ENCODE measurements at regions not wholly inside any gene's neighbourhood (a gene's known extent, or its start where the extent isn't known, plus 50 kb on each side); places are given as distances from the start of the nearest gene placed in this dataset.

DNA sequence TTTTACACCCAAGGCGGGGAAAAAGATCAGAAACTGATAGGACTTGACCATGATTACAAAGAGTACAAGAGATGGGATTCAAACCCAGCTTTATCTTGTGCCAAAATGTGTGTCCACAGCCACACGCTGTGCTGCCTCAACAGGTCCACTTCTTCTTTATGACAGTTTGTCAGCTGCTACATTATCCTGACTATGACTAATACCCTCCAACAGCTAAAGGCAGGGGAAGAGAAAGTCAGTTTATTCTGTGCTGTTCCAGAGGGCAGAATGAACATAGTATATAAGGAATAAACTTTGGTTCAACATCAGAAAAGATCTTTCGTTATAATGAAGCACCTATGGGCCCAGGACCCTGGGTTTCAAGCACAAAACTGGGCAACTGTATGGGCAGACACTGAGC, 668.2 kb upstream of the TENM4 start:
- Histone ChIP-seq H2BK5ac (ENCODE audit: low read depth, low read length, poor library complexity, severe bottlenecking) (no peak overlapping the region), H3K27me3 (ENCODE audit: control insufficient read depth, insufficient read depth, low read length) (no peaks in the 10 kb centered on the region), H3K9ac (ENCODE audit: low read depth, low read length) (no peak overlapping the region), H3K56ac (ENCODE audit: extremely low read depth, insufficient read depth, low read length) (no peak overlapping the region), H3K14ac (replicated peaks; ENCODE audit: low read depth, low read length) (no peak overlapping the region), H3K4ac (ENCODE audit: low read depth, low read length) (no peak overlapping the region), H4K91ac (ENCODE audit: insufficient read depth, low read depth, low read length) (no peak overlapping the region), H3K9me1 (ENCODE audit: insufficient read depth, low read length) (0 out of 2 replicates have a peak, but pooled peaks cover 5% of the 10 kb centered on the region), H3K9me3 (ENCODE audit: control insufficient read depth, insufficient read depth, low read length) (no peaks in the 10 kb centered on the region), H3K4me2 (ENCODE audit: low read depth, low read length) (no peak overlapping the region), H3K36me3 (ENCODE audit: control insufficient read depth, insufficient read depth, low read length) (no peaks in the 10 kb centered on the region), H2AFZ (replicated peaks; ENCODE audit: low read length, poor library complexity) (no peak overlapping the region), H3K4me1 (ENCODE audit: control insufficient read depth, insufficient read depth, low read length) (peaks cover 2% of the 10 kb centered on the region; the same call in 1 of the 2 replicates), H3K79me1 (ENCODE audit: low read depth in 1 of 2, low read length in 2 of 2) (no peaks in the 10 kb centered on the region), H2AK9ac (replicated peaks; ENCODE audit: low read depth, low read length, poor library complexity) (no peak overlapping the region), H2BK120ac (ENCODE audit: low read depth, low read length) (0 out of 2 replicates have a peak overlapping the region, but pooled peaks have one; percentile 35), H3K4me3 (ENCODE audit: insufficient read depth, low read depth, low read length) (no peak overlapping the region), H4K5ac (ENCODE audit: low read depth, low read length) (no peak overlapping the region), H2BK20ac (ENCODE audit: low read depth, low read length) (0 out of 2 replicates have a peak overlapping the region, but pooled peaks have one; percentile 53), H3K18ac (ENCODE audit: low read depth, low read length) (no peak overlapping the region), H4K8ac (ENCODE audit: low read depth in 2 of 2, low read length in 2 of 2) (no peak overlapping the region), H2AK5ac (ENCODE audit: low read depth, low read length) (no peak overlapping the region), H2BK15ac (ENCODE audit: low read depth, low read length) (no peak overlapping the region), H4K20me1 (ENCODE audit: insufficient read depth, low read length) (no peaks in the 10 kb centered on the region), H3K27ac (ENCODE audit: insufficient read depth, low read length) (no peak overlapping the region), H3K23ac (ENCODE audit: low read depth, low read length) (no peak overlapping the region)
- TF ChIP-seq NFE2L2 (IDR thresholded peaks at IDR 0.05; ENCODE audit: low read depth, low read length) (no peak), CHD1 (IDR thresholded peaks at IDR 0.05; ENCODE audit: low read depth, low read length) (no peak), RCOR1 (IDR thresholded peaks at IDR 0.05; ENCODE audit: insufficient replicate concordance, low read length) (no peak), MAZ (IDR thresholded peaks at IDR 0.05; ENCODE audit: borderline replicate concordance, low read depth, low read length) (no peak), SMC3 (IDR thresholded peaks at IDR 0.05; ENCODE audit: low read depth, low read length) (no peak), CEBPB (IDR thresholded peaks at IDR 0.05; ENCODE audit: low read depth, low read length) (no peak), MAFK (IDR thresholded peaks at IDR 0.05; ENCODE audit: low read depth, low read length) (no peak), BHLHE40 (IDR thresholded peaks at IDR 0.05; ENCODE audit: low read depth, low read length) (no peak), POLR2A (IDR thresholded peaks at IDR 0.05; ENCODE audit: low read depth, low read length) (no peak), FOS (IDR thresholded peaks at IDR 0.05; ENCODE audit: low read depth, low read length) (no peak), MXI1 (IDR thresholded peaks at IDR 0.05; ENCODE audit: borderline replicate concordance, low read depth, low read length) (no peak), RFX5 (IDR thresholded peaks at IDR 0.05; ENCODE audit: low read depth, low read length) (no peak), RAD21 (IDR thresholded peaks at IDR 0.05; ENCODE audit: low read length) (no peak)
- TF ChIP-seq, protein P1, sequence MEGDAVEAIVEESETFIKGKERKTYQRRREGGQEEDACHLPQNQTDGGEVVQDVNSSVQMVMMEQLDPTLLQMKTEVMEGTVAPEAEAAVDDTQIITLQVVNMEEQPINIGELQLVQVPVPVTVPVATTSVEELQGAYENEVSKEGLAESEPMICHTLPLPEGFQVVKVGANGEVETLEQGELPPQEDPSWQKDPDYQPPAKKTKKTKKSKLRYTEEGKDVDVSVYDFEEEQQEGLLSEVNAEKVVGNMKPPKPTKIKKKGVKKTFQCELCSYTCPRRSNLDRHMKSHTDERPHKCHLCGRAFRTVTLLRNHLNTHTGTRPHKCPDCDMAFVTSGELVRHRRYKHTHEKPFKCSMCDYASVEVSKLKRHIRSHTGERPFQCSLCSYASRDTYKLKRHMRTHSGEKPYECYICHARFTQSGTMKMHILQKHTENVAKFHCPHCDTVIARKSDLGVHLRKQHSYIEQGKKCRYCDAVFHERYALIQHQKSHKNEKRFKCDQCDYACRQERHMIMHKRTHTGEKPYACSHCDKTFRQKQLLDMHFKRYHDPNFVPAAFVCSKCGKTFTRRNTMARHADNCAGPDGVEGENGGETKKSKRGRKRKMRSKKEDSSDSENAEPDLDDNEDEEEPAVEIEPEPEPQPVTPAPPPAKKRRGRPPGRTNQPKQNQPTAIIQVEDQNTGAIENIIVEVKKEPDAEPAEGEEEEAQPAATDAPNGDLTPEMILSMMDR (conservative IDR thresholded peaks at IDR 0.05; ENCODE audit: low read depth, low read length) = no peak
- TF ChIP-seq, protein P2, sequence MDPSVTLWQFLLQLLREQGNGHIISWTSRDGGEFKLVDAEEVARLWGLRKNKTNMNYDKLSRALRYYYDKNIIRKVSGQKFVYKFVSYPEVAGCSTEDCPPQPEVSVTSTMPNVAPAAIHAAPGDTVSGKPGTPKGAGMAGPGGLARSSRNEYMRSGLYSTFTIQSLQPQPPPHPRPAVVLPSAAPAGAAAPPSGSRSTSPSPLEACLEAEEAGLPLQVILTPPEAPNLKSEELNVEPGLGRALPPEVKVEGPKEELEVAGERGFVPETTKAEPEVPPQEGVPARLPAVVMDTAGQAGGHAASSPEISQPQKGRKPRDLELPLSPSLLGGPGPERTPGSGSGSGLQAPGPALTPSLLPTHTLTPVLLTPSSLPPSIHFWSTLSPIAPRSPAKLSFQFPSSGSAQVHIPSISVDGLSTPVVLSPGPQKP (IDR thresholded peaks at IDR 0.05; ENCODE audit: borderline replicate concordance, low read depth, low read length) = no peak
- TF ChIP-seq, protein P3, sequence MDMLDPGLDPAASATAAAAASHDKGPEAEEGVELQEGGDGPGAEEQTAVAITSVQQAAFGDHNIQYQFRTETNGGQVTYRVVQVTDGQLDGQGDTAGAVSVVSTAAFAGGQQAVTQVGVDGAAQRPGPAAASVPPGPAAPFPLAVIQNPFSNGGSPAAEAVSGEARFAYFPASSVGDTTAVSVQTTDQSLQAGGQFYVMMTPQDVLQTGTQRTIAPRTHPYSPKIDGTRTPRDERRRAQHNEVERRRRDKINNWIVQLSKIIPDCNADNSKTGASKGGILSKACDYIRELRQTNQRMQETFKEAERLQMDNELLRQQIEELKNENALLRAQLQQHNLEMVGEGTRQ (IDR thresholded peaks at IDR 0.05; ENCODE audit: low read depth, low read length) = no peak
- ChIA-PET POLR2A (ENCODE audit: unreplicated experiment) (no interaction called here), CTCF (interaction anchor here (1.2 to 1.3 kb wide), 2 partner anchors 8 to 11 kb away, joined by 3 to 4 read pairs; no protein-coding TSS in a partner anchor)
- BruUV-seq (replicated peaks) = no TSS peak
- DNase-seq = peak; percentile 7
- intact Hi-C loops (cut with micrococcal nuclease) (no loop called here), in situ Hi-C loops (cut with MboI; ENCODE audit: low sequenced_read_pairs) (no loop called here), dilution Hi-C loops (cut with HindIII; ENCODE audit: low sequenced_read_pairs, unreplicated experiment) (no loop called here)
- peak; percentile 67 for ATAC-seq (ENCODE audit: low read depth)
- no CpG with 5 or more reads among the region's 3 CpGs for WGBS, 2 experiments (ENCODE audit: extremely low coverage in 2 of 2, insufficient read length in 1 of 2)
